Glutamatergic neuron (in vitro differentiated cells): ENCODE measurements at regions not wholly inside any gene's neighbourhood (a gene's known extent, or its start where the extent isn't known, plus 50 kb on each side); places are given as distances from the start of the nearest gene placed in this dataset.
"Not testable (repeated sequence)": the region's sequence is repeated elsewhere in the genome, so short reads cannot be mapped to it uniquely, and the experiment has no call there.

Source experiments
- DNase-seq: peaks from one replicate; pipeline ENCODE4 v3.0.0; 2022
- H3K27ac Mint-ChIP-seq: one replicate; pipeline ENCODE4 v1.8.0; 2020; ENCODE audit warnings: mild to moderate bottlenecking, mixed read lengths, inconsistent platforms; ENCODE audit not compliant: unreplicated experiment
- H3K27me3 Mint-ChIP-seq: one replicate; pipeline ENCODE4 v1.8.0; 2020; ENCODE audit warnings: mild to moderate bottlenecking, moderate library complexity, mixed read lengths, inconsistent platforms; ENCODE audit not compliant: unreplicated experiment
- H3K36me3 Mint-ChIP-seq: one replicate; pipeline ENCODE4 v1.8.0; 2020; ENCODE audit warnings: mild to moderate bottlenecking, mixed read lengths, inconsistent platforms; ENCODE audit not compliant: unreplicated experiment
- H3K4me1 Mint-ChIP-seq: one replicate; pipeline ENCODE4 v1.8.0; 2020; ENCODE audit warnings: mild to moderate bottlenecking, low read depth, mixed read lengths, inconsistent platforms; ENCODE audit not compliant: unreplicated experiment
- H3K4me3 Mint-ChIP-seq: one replicate; pipeline ENCODE4 v1.8.0; 2020; ENCODE audit warnings: mild to moderate bottlenecking, mixed read lengths, inconsistent platforms; ENCODE audit not compliant: unreplicated experiment
- H3K9me3 Mint-ChIP-seq: one replicate; pipeline ENCODE4 v1.8.0; 2020; ENCODE audit warnings: mild to moderate bottlenecking, moderate library complexity, mixed read lengths, inconsistent platforms; ENCODE audit not compliant: unreplicated experiment
- TF ChIP-seq, protein P1 (sequence below): fragments of 200-600 bp; sonication (generic); IDR thresholded peaks from one replicate; pipeline ENCODE4 v1.5.0; 2021; ENCODE audit not compliant: partially characterized antibody, unreplicated experiment

GRCh38 chr12:131428091-131428685 is 282.7 kb upstream of the SFSWAP start:
- Mint-ChIP-seq H3K4me3 (no peak overlapping the region), H3K27me3 (peaks cover 6% of the 10 kb centered on the region), H3K9me3 (peaks cover 8% of the 10 kb centered on the region), H3K4me1 (peaks cover 2% of the 10 kb centered on the region), H3K36me3 (peaks cover 37% of the 10 kb centered on the region), H3K27ac (peak overlapping the region; percentile 17)
- no peak for DNase-seq
- TF ChIP-seq, protein P1, sequence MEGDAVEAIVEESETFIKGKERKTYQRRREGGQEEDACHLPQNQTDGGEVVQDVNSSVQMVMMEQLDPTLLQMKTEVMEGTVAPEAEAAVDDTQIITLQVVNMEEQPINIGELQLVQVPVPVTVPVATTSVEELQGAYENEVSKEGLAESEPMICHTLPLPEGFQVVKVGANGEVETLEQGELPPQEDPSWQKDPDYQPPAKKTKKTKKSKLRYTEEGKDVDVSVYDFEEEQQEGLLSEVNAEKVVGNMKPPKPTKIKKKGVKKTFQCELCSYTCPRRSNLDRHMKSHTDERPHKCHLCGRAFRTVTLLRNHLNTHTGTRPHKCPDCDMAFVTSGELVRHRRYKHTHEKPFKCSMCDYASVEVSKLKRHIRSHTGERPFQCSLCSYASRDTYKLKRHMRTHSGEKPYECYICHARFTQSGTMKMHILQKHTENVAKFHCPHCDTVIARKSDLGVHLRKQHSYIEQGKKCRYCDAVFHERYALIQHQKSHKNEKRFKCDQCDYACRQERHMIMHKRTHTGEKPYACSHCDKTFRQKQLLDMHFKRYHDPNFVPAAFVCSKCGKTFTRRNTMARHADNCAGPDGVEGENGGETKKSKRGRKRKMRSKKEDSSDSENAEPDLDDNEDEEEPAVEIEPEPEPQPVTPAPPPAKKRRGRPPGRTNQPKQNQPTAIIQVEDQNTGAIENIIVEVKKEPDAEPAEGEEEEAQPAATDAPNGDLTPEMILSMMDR: no peak

DNA sequence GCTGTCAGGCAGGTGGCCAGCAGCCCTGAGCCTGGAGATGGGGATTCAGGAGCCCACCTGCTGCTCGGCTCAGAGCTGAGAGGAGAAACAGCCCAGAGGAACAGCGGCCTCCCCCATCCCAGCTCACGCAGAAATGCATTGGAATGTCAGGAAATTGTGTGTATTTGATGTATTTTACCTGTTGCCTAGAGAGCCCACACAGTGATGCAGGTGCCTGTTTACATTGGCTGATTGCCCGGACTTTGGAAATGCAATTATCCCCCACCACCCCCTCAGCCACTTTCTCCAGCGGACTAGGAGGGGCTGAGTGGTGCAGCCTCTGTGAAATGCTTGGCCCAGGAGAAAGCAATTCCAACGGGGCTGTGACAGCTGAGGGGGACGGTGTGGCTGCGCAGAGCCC is 281.7 kb upstream of the SFSWAP start:
- H3K4me1 Mint-ChIP-seq, H3K9me3 Mint-ChIP-seq, H3K4me3 Mint-ChIP-seq, H3K27me3 Mint-ChIP-seq, H3K27ac Mint-ChIP-seq, DNase-seq: not testable (repeated sequence)
- peaks cover 26% of the 10 kb centered on the region for H3K36me3 Mint-ChIP-seq

DNA sequence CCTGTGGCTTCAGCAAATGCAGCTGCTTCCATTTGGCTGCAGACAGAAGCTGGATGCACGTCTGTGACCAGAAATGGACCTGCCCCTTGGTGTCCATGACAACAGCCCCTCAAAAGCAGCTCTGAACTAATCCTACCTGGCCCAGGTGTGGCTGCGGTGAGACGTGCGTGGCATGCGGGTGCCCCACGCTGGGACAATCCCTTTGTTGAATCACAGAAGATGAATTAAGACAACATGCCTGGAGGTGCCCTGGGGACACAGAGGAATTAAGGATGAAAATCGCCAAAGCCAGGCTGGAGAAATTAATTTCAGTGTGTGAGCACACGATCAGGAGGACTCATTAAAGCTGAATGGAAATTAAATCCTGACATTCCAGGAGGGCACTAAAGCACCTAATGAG is 281.2 kb upstream of the SFSWAP start:
- DNase-seq, H3K4me1 Mint-ChIP-seq, H3K4me3 Mint-ChIP-seq, H3K9me3 Mint-ChIP-seq, H3K27ac Mint-ChIP-seq, H3K27me3 Mint-ChIP-seq: not testable (repeated sequence)
- peaks cover 22% of the 10 kb centered on the region for H3K36me3 Mint-ChIP-seq

- peaks cover 5% of the 10 kb centered on the region for H3K9me3 Mint-ChIP-seq
- DNase-seq: no peak
These were observed 280.6 kb upstream of the SFSWAP start for GRCh38 chr12:131430158-131430742.

GRCh38 chr12:131431126-131431655 is 279.7 kb upstream of the SFSWAP start:
- not testable (repeated sequence) for H3K9me3 Mint-ChIP-seq, DNase-seq, H3K27ac Mint-ChIP-seq, H3K4me1 Mint-ChIP-seq, H3K27me3 Mint-ChIP-seq, H3K4me3 Mint-ChIP-seq
- H3K36me3 Mint-ChIP-seq: peaks cover 10% of the 10 kb centered on the region

More at GRCh38 chr12:131430158-131430742, 280.6 kb upstream of the SFSWAP start:
- peaks cover 16% of the 10 kb centered on the region for H3K36me3 Mint-ChIP-seq
- H3K4me3 Mint-ChIP-seq: no peak overlapping the region
- peaks cover 6% of the 10 kb centered on the region for H3K27me3 Mint-ChIP-seq
- peaks cover 2% of the 10 kb centered on the region for H3K4me1 Mint-ChIP-seq
- H3K27ac Mint-ChIP-seq: no peak overlapping the region
- TF ChIP-seq, protein P1: no peak

GRCh38 chr12:131432532-131433260 is 278.2 kb upstream of the SFSWAP start:
- Mint-ChIP-seq H3K27ac (no peak overlapping the region), H3K4me1 (peaks cover 10% of the 10 kb centered on the region), H3K27me3 (peaks cover 8% of the 10 kb centered on the region), H3K4me3 (no peak overlapping the region), H3K9me3 (peaks cover 5% of the 10 kb centered on the region), H3K36me3 (peaks cover 5% of the 10 kb centered on the region)
- no peak for DNase-seq
- TF ChIP-seq, protein P1: no peak
